GM18520 (cell line): ENCODE measurements at regions not wholly inside any gene's neighbourhood (a gene's known extent, or its start where the extent isn't known, plus 50 kb on each side); places are given as distances from the start of the nearest gene placed in this dataset.

Experiments
- ATAC-seq: cut with Tn5 transposase; IDR thresholded peaks from one replicate; pipeline ENCODE4 v1.9.1; 2021; ENCODE audit not compliant: unreplicated experiment

GRCh38 chr5:29779141-29779540, 1414.3 kb upstream of the CDH6 start:
- ATAC-seq, result no peak

- ATAC-seq, result no peak
Measured at GRCh38 chr5:29777373-29777772, 1416.1 kb upstream of the CDH6 start.

- no peak for ATAC-seq
Measured at GRCh38 chr5:29770936-29771335, 1422.5 kb upstream of the CDH6 start.

- no peak for ATAC-seq
Measured at GRCh38 chr5:29769474-29769873, 1424.0 kb upstream of the CDH6 start.

- ATAC-seq, result no peak
Measured at GRCh38 chr5:29758986-29759421, 1434.5 kb upstream of the CDH6 start.

GRCh38 chr5:29750453-29750852, 1443.0 kb upstream of the CDH6 start:
- ATAC-seq, result no peak

- ATAC-seq, result no peak
Measured at GRCh38 chr5:29744618-29745017, 1448.9 kb upstream of the CDH6 start.

- no peak for ATAC-seq
Measured at GRCh38 chr5:29720954-29721353, 1472.5 kb upstream of the CDH6 start.

GRCh38 chr5:29719171-29719570, 1474.3 kb upstream of the CDH6 start:
- no peak for ATAC-seq

GRCh38 chr5:29715167-29715566, 1478.3 kb upstream of the CDH6 start:
- no peak for ATAC-seq

- ATAC-seq, result no peak
Measured at GRCh38 chr5:29702875-29703274, 1490.6 kb upstream of the CDH6 start.

- ATAC-seq, result no peak
Measured at GRCh38 chr5:29701600-29701999, 1491.9 kb upstream of the CDH6 start.

- no peak for ATAC-seq
Measured at GRCh38 chr5:29697785-29698414, 1495.6 kb upstream of the CDH6 start.

GRCh38 chr5:29697278-29697677, 1496.2 kb upstream of the CDH6 start:
- ATAC-seq, result no peak

GRCh38 chr5:29672678-29673077, 1520.8 kb upstream of the CDH6 start:
- ATAC-seq, result no peak

- no peak for ATAC-seq
Measured at GRCh38 chr5:29662876-29663275, 1530.6 kb upstream of the CDH6 start.

GRCh38 chr5:29654954-29655353, 1538.5 kb upstream of the CDH6 start:
- ATAC-seq, result no peak

GRCh38 chr5:29649321-29649720, 1544.2 kb upstream of the CDH6 start:
- no peak for ATAC-seq

GRCh38 chr5:29642601-29643000, 1550.9 kb upstream of the CDH6 start:
- no peak for ATAC-seq

GRCh38 chr5:29614206-29614605, 1579.3 kb upstream of the CDH6 start:
- ATAC-seq, result no peak

GRCh38 chr5:29588236-29588635, 1605.2 kb upstream of the CDH6 start:
- no peak for ATAC-seq

- no peak for ATAC-seq
Measured at GRCh38 chr5:29587832-29588231, 1605.7 kb upstream of the CDH6 start.

- no peak for ATAC-seq
Measured at GRCh38 chr5:29568028-29568427, 1625.5 kb upstream of the CDH6 start.
